ENCODE measurements at regions not wholly inside any gene's neighbourhood (a gene's known extent, or its start where the extent isn't known, plus 50 kb on each side); places are given as distances from the start of the nearest gene placed in this dataset.

GRCh38 chr11:37881741-37882140, 1283.7 kb upstream of the RAG2 start:
- TF ChIP-seq POLR2A (IDR thresholded peaks at IDR 0.05): no peak
- TF ChIP-seq, protein P1, sequence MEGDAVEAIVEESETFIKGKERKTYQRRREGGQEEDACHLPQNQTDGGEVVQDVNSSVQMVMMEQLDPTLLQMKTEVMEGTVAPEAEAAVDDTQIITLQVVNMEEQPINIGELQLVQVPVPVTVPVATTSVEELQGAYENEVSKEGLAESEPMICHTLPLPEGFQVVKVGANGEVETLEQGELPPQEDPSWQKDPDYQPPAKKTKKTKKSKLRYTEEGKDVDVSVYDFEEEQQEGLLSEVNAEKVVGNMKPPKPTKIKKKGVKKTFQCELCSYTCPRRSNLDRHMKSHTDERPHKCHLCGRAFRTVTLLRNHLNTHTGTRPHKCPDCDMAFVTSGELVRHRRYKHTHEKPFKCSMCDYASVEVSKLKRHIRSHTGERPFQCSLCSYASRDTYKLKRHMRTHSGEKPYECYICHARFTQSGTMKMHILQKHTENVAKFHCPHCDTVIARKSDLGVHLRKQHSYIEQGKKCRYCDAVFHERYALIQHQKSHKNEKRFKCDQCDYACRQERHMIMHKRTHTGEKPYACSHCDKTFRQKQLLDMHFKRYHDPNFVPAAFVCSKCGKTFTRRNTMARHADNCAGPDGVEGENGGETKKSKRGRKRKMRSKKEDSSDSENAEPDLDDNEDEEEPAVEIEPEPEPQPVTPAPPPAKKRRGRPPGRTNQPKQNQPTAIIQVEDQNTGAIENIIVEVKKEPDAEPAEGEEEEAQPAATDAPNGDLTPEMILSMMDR (IDR thresholded peaks at IDR 0.05): no peak
